22Rv1 (cell line): ENCODE measurements at regions not wholly inside any gene's neighbourhood (a gene's known extent, or its start where the extent isn't known, plus 50 kb on each side); places are given as distances from the start of the nearest gene placed in this dataset.

Source experiments
- ZFX ChIP-seq: fragments of 450-650 bp; IDR thresholded peaks from 2 replicates; pipeline ENCODE4 v1.6.1; 2017; ENCODE audit warnings: antibody characterized with exemption, borderline replicate concordance
- TF ChIP-seq, protein P1 (sequence below): fragments of 450-650 bp; IDR thresholded peaks from 2 replicates; pipeline ENCODE4 v1.5.1; 2017; ENCODE audit warnings: mild to moderate bottlenecking

DNA sequence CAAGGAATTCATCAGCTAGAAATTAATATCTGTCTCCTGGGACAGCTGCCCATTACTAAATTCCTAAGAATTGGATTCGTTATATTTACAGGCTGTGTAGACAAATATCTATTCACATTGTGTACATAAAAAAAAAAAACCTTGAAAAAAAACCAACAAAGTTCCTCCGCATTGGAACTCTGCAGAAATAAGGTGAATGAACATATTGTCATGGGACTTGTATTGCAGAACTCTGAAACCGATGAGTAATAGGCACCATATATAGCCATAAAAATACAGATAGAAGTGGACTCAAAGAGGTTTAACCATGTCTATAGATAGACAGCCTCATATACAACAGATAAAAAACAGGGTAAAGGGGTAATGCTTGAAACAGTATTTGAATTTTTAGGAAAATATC is 909.9 kb upstream of the CHAC2 start:
- TF ChIP-seq, protein P1, sequence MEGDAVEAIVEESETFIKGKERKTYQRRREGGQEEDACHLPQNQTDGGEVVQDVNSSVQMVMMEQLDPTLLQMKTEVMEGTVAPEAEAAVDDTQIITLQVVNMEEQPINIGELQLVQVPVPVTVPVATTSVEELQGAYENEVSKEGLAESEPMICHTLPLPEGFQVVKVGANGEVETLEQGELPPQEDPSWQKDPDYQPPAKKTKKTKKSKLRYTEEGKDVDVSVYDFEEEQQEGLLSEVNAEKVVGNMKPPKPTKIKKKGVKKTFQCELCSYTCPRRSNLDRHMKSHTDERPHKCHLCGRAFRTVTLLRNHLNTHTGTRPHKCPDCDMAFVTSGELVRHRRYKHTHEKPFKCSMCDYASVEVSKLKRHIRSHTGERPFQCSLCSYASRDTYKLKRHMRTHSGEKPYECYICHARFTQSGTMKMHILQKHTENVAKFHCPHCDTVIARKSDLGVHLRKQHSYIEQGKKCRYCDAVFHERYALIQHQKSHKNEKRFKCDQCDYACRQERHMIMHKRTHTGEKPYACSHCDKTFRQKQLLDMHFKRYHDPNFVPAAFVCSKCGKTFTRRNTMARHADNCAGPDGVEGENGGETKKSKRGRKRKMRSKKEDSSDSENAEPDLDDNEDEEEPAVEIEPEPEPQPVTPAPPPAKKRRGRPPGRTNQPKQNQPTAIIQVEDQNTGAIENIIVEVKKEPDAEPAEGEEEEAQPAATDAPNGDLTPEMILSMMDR = no peak
- no peak for TF ChIP-seq ZFX
